Muscle of leg (tissue), 3 donors: ENCODE measurements at regions not wholly inside any gene's neighbourhood (a gene's known extent, or its start where the extent isn't known, plus 50 kb on each side); places are given as distances from the start of the nearest gene placed in this dataset.

ENCODE experiments used
- DNase-seq: peaks from one replicate; pipeline ENCODE4 v3.0.0; 2013
- H3K27ac ChIP-seq: one replicate; pipeline ENCODE4 v1.5.1; 2013; ENCODE audit warnings: mild to moderate bottlenecking, low read length, control low read depth
- H3K27me3 ChIP-seq: one replicate; pipeline ENCODE4 v1.6.1; 2013; ENCODE audit warnings: low read length; ENCODE audit not compliant: control insufficient read depth, insufficient read depth
- H3K36me3 ChIP-seq: one replicate; pipeline ENCODE4 v1.6.1; 2013; ENCODE audit warnings: low read length; ENCODE audit not compliant: control insufficient read depth, insufficient read depth
- H3K4me1 ChIP-seq: one replicate; pipeline ENCODE4 v1.6.1; 2013; ENCODE audit warnings: low read length; ENCODE audit not compliant: control insufficient read depth, insufficient read depth
- H3K4me3 ChIP-seq: one replicate; pipeline ENCODE4 v1.5.1; 2013; ENCODE audit warnings: low read length, control low read depth
- H3K9me3 ChIP-seq: replicated peaks from 2 replicates; pipeline ENCODE4 v1.6.1; 2013; ENCODE audit warnings: low read depth, low read length; ENCODE audit not compliant: control insufficient read depth
- WGBS: methylation state at CpG from one replicate; pipeline ENCODE4 v1.1.5; 2013; ENCODE audit warnings: missing lambda C conversion rate; ENCODE audit not compliant: insufficient coverage; 5-methylcytosine and 5-hydroxymethylcytosine counted together

DNA sequence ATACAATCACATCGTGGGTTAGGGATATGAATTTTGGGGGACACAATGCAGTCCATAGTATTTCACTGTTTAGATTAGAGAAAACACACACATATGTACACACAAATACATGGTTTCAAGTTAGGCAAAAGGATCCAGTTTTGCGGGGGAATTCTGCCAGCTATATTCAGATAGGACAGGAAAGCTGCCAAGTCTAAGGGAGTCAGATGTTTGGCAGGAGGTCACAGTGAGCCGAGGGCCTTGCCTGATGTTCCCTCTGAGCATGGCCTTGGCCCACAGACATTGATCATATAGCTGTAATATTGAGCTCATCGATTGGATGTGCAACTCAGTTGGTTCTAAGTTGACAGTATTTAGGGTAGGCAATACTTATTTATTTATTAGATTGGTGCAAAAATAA lies 122.8 kb downstream of the ADRA2A start:
- DNase-seq = peak; percentile 33
- Histone ChIP-seq H3K36me3 (no peaks in the 10 kb centered on the region), H3K9me3 (no peaks in the 10 kb centered on the region), H3K27ac (no peak overlapping the region), H3K4me1 (peaks cover 7% of the 10 kb centered on the region), H3K27me3 (no peaks in the 10 kb centered on the region), H3K4me3 (no peak overlapping the region)
- WGBS = 51% methylated on average over 2 of the region's 4 CpGs

DNA sequence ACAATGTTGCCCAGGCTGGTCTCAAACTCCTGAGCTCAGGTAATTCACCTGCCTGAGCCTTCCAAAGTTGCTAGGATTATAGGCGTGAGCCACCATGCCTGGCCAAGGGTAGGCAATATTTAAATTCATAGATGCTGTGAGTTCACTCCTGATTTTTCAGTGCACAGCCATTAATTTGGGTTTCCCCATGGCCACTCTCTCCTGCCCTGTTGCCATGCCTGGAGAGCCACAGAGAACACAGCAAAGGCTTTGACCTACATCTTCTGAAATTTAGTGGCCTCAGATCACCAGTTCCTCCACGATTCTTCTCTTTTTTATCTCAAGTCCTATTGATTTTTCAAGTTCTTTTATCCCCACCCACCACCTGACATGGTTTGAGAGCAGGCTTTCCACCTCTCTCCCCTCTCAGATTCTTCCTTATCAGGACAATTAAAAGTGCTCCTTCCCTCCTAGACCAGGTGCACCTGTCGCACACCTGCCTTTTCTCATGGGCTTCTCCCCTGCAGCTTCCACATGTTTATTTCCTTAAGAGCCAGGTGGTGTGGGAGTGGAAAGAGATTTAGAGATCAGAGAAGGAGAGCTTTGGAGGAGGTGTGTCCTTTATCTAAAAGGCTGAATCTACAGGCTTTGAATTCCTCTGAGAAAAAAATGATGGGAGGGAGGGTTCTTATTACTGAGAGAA lies 123.8 kb downstream of the ADRA2A start:
- H3K27ac ChIP-seq = no peak overlapping the region
- DNase-seq = no peak
- no peaks in the 10 kb centered on the region for H3K9me3 ChIP-seq
- peaks cover 7% of the 10 kb centered on the region for H3K4me1 ChIP-seq
- no peak overlapping the region for H3K4me3 ChIP-seq
- no peaks in the 10 kb centered on the region for H3K36me3 ChIP-seq
- WGBS = 69% methylated on average over 2 of the region's 3 CpGs
- no peaks in the 10 kb centered on the region for H3K27me3 ChIP-seq

DNA sequence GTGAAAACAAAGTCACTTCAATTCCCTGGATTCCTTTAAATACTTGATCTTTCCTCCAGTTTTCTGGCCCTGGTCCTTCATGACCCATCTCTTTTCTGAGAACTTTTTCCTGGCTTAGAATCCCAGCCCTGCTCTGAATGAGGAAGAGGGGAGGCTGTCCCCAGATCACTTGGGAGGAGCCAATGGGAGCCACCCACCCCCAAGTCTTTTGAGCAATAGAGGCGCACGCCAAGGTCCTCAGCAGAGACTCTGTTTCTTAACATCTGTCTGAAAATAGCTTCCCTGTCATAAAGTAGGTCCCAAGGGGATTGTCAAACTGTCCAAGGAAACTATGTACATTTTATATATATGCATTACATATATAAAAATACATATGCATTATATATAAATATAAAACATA lies 126.8 kb downstream of the ADRA2A start:
- H3K36me3 ChIP-seq = no peaks in the 10 kb centered on the region
- no peak overlapping the region for H3K27ac ChIP-seq
- H3K4me3 ChIP-seq = no peak overlapping the region
- DNase-seq = peak; percentile 70
- H3K4me1 ChIP-seq = peaks cover 17% of the 10 kb centered on the region
- no CpG with 5 or more reads among the region's 2 CpGs for WGBS
- H3K27me3 ChIP-seq = no peaks in the 10 kb centered on the region
- no peaks in the 10 kb centered on the region for H3K9me3 ChIP-seq

DNA sequence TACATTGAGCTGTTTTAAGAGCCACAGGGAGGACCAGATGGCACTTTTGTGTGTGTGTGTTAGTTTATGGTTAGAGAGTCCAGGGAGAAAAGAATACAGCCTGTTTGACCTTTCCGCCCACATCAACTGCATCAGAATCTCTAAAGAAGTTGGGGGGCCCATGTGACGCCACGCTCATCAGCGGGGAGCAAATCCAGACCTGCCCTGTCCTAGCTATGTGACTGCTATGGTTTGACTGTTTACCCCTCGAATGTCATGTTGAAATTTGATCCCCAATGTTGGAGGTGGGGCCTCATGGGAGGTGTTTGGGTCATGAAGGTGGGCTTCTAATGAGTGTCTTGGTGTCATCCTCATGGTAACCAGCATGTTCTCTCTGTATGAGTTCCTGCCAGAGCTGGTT lies 128.0 kb downstream of the ADRA2A start:
- WGBS = 73% methylated on average over 4 of the region's 5 CpGs
- DNase-seq = no peak
- no peaks in the 10 kb centered on the region for H3K27me3 ChIP-seq

DNA sequence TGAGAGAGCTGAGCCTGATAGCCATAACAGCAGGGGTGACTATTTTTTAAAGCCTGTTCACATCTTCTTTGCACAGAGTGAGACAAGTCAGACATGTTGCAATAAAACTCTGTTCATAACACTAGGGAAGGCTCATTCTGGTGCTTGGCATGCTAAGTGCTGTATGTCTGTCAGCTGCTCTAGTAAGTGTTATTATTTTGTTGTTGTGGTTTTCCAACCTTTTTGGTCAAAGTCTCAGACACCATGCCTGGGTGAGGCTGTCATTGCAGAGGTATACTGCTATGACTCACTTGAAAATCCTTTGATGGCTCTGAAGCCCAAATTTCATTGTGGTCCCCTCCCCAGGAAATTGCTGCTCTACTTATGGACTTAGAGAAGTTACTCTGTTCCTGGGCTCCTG lies 129.7 kb downstream of the ADRA2A start:
- Histone ChIP-seq H3K4me3 (no peak overlapping the region), H3K27me3 (no peaks in the 10 kb centered on the region), H3K4me1 (peaks cover 30% of the 10 kb centered on the region), H3K9me3 (no peaks in the 10 kb centered on the region), H3K27ac (no peak overlapping the region), H3K36me3 (no peaks in the 10 kb centered on the region)
- DNase-seq = no peak

More for the DNA sequence above, 128.0 kb downstream of the ADRA2A start:
- H3K4me3 ChIP-seq = no peak overlapping the region
- H3K36me3 ChIP-seq = no peaks in the 10 kb centered on the region
- H3K27ac ChIP-seq = no peak overlapping the region
- peaks cover 28% of the 10 kb centered on the region for H3K4me1 ChIP-seq
- no peaks in the 10 kb centered on the region for H3K9me3 ChIP-seq

DNA sequence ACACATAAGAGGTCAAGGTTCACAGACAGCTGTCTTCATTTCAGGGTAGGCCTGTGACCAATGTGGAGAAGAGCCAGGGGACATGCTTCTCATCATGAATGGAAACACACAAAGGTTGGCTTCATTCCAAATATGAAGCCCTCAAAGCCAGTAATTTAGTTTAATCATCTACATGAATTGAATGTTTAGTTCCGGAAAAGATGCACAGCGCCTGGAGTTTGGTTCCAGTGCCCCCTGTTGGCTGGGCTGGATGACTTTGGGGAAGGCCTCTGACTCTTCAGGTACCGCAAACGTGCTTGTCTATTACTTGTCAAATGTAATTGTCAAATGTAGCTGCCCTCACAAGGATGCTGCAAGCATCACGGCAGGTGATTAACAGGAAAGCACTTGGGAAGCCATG lies 130.7 kb downstream of the ADRA2A start:
- Histone ChIP-seq H3K27me3 (no peaks in the 10 kb centered on the region), H3K4me1 (peaks cover 30% of the 10 kb centered on the region), H3K36me3 (no peaks in the 10 kb centered on the region), H3K27ac (no peak overlapping the region), H3K4me3 (no peak overlapping the region), H3K9me3 (no peaks in the 10 kb centered on the region)
- WGBS = 87% methylated on average over 2 of the region's 5 CpGs
- DNase-seq = peak; percentile 12

DNA sequence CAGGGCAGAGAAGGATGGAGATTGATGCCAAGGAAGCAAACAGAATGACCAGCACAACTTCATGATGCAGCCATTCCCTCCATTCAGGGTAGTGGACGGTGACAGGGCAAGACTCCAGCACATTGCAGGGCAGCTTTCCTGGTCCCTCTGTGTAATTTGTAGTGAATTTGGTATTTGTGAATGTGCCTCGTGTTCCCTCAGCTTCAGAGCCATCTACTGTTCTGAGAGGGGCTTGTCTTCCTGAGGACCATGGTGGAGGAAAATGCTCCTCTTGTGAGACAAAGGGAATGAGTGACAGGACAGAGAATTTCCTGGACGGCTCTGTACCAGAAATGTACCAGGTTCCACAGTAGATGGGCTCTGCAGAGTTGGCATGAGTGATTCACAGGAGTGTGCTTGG lies 132.1 kb downstream of the ADRA2A start:
- no peak overlapping the region for H3K27ac ChIP-seq
- peaks cover 23% of the 10 kb centered on the region for H3K4me1 ChIP-seq
- no peaks in the 10 kb centered on the region for H3K9me3 ChIP-seq
- H3K27me3 ChIP-seq = no peaks in the 10 kb centered on the region
- H3K36me3 ChIP-seq = no peaks in the 10 kb centered on the region
- H3K4me3 ChIP-seq = no peak overlapping the region
- no peak for DNase-seq
- WGBS = 52% methylated on average over 2 of the region's 3 CpGs

DNA sequence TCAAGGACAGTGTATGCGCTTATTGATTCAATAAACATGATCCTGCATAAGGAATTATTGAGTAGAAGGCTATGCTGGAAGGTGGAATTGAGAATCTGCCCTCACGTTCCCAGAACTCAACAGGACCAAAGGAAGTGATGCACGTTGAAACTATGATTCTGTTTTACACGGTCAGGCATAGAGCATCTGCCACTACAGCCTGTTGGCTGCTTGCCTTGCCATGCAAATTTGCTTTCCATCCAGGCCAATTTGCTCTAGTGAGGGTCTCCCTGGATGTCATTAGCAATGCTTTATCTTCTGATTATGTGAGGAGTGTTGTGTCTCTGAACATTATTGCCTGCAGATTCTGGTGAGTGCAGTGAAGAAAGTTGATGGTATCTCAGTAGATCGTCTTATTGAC lies 132.9 kb downstream of the ADRA2A start:
- peak; percentile 49 for DNase-seq

DNA sequence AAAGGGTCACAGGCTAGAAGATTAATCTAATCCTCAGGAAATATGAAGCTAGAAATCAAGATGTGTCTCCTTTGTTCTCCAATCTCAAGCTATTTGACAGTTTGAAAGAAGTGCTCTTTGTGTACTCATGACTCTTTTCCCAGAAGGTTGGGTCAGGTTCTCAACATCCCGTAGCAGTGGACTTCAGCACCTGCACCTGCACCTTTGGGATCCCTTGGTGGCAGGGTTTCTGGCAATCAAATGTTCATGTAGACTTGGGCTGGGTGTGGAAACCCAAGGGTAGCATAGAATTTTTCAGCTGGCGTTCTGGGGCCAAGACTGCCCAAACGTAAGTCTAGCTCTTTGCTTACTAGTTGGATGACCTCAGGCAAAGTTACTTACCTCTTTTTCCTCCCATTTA lies 134.4 kb downstream of the ADRA2A start:
- H3K27ac ChIP-seq = no peak overlapping the region
- H3K27me3 ChIP-seq = no peaks in the 10 kb centered on the region
- no peaks in the 10 kb centered on the region for H3K36me3 ChIP-seq
- no peak overlapping the region for H3K4me3 ChIP-seq
- no CpG with 5 or more reads among the region's 3 CpGs for WGBS
- no peaks in the 10 kb centered on the region for H3K9me3 ChIP-seq
- peaks cover 23% of the 10 kb centered on the region for H3K4me1 ChIP-seq
- no peak for DNase-seq

More for the DNA sequence above, 132.9 kb downstream of the ADRA2A start:
- Histone ChIP-seq H3K27me3 (no peaks in the 10 kb centered on the region), H3K4me1 (peaks cover 23% of the 10 kb centered on the region), H3K27ac (no peak overlapping the region), H3K9me3 (no peaks in the 10 kb centered on the region), H3K4me3 (no peak overlapping the region), H3K36me3 (no peaks in the 10 kb centered on the region)
- 30% methylated on average over 3 of the region's 5 CpGs for WGBS

DNA sequence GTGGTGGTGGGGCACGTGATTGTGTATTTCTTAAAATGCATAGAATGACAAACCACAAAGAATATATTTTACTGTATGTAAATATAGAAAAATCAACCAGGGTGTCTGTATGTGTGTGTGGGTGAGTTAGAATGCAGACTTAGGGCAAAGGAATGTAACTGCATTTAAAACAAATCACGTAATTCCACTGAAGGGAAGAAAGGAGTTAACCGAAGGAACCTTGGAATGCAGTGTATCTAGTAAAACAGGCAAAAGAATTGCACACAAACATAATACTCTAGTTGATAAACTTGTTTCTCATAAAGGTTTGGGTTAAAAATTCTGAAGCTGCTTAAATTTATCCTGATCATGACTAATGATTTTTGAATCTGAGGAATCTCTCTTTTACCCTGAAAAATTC lies 134.9 kb downstream of the ADRA2A start:
- no peaks in the 10 kb centered on the region for H3K9me3 ChIP-seq
- H3K4me1 ChIP-seq = peaks cover 23% of the 10 kb centered on the region
- no peak for DNase-seq
- H3K27ac ChIP-seq = no peak overlapping the region
- no peaks in the 10 kb centered on the region for H3K36me3 ChIP-seq
- no peak overlapping the region for H3K4me3 ChIP-seq
- no CpG with 5 or more reads among the region's 3 CpGs for WGBS
- no peaks in the 10 kb centered on the region for H3K27me3 ChIP-seq
